Hepatocyte (in vitro differentiated cells): ENCODE measurements at regions not wholly inside any gene's neighbourhood (a gene's known extent, or its start where the extent isn't known, plus 50 kb on each side); places are given as distances from the start of the nearest gene placed in this dataset.

Experiments
- EZH2 ChIP-seq: fragments of 200-600 bp; sonication (generic); IDR thresholded peaks from 2 replicates; pipeline ENCODE4 v1.6.1; 2016; ENCODE audit warnings: antibody characterized with exemption, mild to moderate bottlenecking, borderline replicate concordance
- EZH2phosphoT487 ChIP-seq: fragments of 200-600 bp; sonication (generic); IDR thresholded peaks from one replicate; pipeline ENCODE4 v1.6.1; 2018; ENCODE audit warnings: antibody characterized with exemption, mild to moderate bottlenecking, low read depth, moderate library complexity; ENCODE audit not compliant: unreplicated experiment, severe bottlenecking
- TF ChIP-seq, protein P1 (sequence below): fragments of 200-600 bp; sonication (generic); IDR thresholded peaks from 2 replicates; pipeline ENCODE4 v1.5.1; 2016; ENCODE audit warnings: antibody characterized with exemption, mild to moderate bottlenecking; ENCODE audit not compliant: poor library complexity

DNA sequence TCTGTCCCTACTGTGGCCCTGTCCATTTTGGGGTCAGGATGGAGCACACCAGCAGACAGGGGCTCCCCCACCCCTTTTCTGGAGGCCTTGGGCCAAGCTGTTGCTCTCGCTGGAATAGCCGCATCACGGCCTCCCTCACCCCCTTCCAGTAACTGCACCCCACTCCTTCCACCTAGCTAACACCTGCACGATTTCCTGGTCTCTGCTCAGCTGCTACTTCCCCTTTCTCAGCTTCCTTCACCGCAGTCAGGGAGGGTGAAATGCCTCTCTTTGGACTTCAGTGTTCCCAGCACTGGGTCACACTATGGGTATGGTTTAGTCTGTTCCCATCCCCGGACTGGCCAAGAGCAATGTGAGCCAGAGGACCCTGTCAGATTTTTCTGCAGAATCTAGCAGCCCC is 400.2 kb downstream of the MCTP2 start:
- TF ChIP-seq, protein P1, sequence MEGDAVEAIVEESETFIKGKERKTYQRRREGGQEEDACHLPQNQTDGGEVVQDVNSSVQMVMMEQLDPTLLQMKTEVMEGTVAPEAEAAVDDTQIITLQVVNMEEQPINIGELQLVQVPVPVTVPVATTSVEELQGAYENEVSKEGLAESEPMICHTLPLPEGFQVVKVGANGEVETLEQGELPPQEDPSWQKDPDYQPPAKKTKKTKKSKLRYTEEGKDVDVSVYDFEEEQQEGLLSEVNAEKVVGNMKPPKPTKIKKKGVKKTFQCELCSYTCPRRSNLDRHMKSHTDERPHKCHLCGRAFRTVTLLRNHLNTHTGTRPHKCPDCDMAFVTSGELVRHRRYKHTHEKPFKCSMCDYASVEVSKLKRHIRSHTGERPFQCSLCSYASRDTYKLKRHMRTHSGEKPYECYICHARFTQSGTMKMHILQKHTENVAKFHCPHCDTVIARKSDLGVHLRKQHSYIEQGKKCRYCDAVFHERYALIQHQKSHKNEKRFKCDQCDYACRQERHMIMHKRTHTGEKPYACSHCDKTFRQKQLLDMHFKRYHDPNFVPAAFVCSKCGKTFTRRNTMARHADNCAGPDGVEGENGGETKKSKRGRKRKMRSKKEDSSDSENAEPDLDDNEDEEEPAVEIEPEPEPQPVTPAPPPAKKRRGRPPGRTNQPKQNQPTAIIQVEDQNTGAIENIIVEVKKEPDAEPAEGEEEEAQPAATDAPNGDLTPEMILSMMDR = no peak
- TF ChIP-seq EZH2 = no peak
- no peak for TF ChIP-seq EZH2phosphoT487
